HEK293 (cell line): ENCODE measurements at regions not wholly inside any gene's neighbourhood (a gene's known extent, or its start where the extent isn't known, plus 50 kb on each side); places are given as distances from the start of the nearest gene placed in this dataset.

Experiments used
- CTCF ChIA-PET: fragments of 350-600 bp; formaldehyde crosslinking; extraction: SDS; loops from one replicate; lab custom pipeline; 2021; ENCODE audit warnings: antibody characterized with exemption; lab: Yijun Ruan, JAX
- POLR2A ChIA-PET: fragments of 300-600 bp; formaldehyde crosslinking; extraction: SDS; loops from one replicate; lab custom pipeline; 2020; ENCODE audit warnings: antibody characterized with exemption, inconsistent platforms; lab: Yijun Ruan, JAX
- H3K27ac ChIP-seq: fragments of 200-500 bp; sonication (Bioruptor generic); 2 replicates; pipeline ENCODE4 v1.5.1; 2014; ENCODE audit warnings: low read depth, low read length, control low read depth, inconsistent platforms; ENCODE audit errors: extremely low read depth
- H3K36me3 ChIP-seq, 2 experiments: fragments of 200-500 bp in 1 of 2; sonication (Bioruptor generic) in 1 of 2; 1 replicate in 1 of 2; 2 replicates in 1 of 2; pipeline ENCODE4 v1.5.1; 2014 to 2017; ENCODE audit warnings: inconsistent platforms in 2 of 2, low read length in 2 of 2; ENCODE audit not compliant: control insufficient read depth in 2 of 2, insufficient read depth in 1 of 2
- H3K4me1 ChIP-seq: fragments of 200-500 bp; sonication (Bioruptor generic); 2 replicates; pipeline ENCODE4 v1.5.1; 2014; ENCODE audit warnings: mild to moderate bottlenecking, low read length, inconsistent platforms; ENCODE audit not compliant: control insufficient read depth, insufficient read depth
- H3K4me3 ChIP-seq: 2 replicates; pipeline ENCODE4 v1.5.1; 2011; ENCODE audit warnings: low read depth, mild to moderate bottlenecking, control low read depth, low read length, moderate library complexity
- H3K9me3 ChIP-seq: fragments of 200-500 bp; sonication (Bioruptor generic); 2 replicates; pipeline ENCODE4 v1.5.1; 2014; ENCODE audit warnings: low read depth, low read length, inconsistent platforms; ENCODE audit not compliant: control insufficient read depth, insufficient read depth
- HOXA7 ChIP-seq: sonication (generic); formaldehyde crosslinking; IDR thresholded peaks from 2 replicates; pipeline ENCODE4 v1.8.1; 2022; ENCODE audit warnings: missing genetic modification reagents, borderline replicate concordance
- KLF10 ChIP-seq: fragments of 450-650 bp; IDR thresholded peaks from 2 replicates; pipeline ENCODE4 v1.5.1; 2018; ENCODE audit warnings: missing biosample characterization, mild to moderate bottlenecking, missing genetic modification characterization
- PRDM10 ChIP-seq: fragments of 450-650 bp; formaldehyde crosslinking; IDR thresholded peaks from 2 replicates; pipeline ENCODE4 v1.5.1; 2016; ENCODE audit warnings: missing biosample characterization, missing genetic modification characterization
- SP3 ChIP-seq: fragments of 450-650 bp; formaldehyde crosslinking; IDR thresholded peaks from 2 replicates; pipeline ENCODE4 v1.5.1; 2016; ENCODE audit warnings: missing biosample characterization, missing genetic modification characterization
- WT1 ChIP-seq: fragments of 450-650 bp; formaldehyde crosslinking; IDR thresholded peaks from 2 replicates; pipeline ENCODE4 v1.5.1; 2016; ENCODE audit warnings: missing biosample characterization, missing genetic modification characterization
- YY2 ChIP-seq: fragments of 450-650 bp; formaldehyde crosslinking; IDR thresholded peaks from 2 replicates; pipeline ENCODE4 v1.5.1; 2016; ENCODE audit warnings: missing biosample characterization, missing genetic modification characterization
- ZNF138 ChIP-seq: fragments of 450-650 bp; formaldehyde crosslinking; IDR thresholded peaks from 2 replicates; pipeline ENCODE4 v1.5.1; 2016; ENCODE audit warnings: missing biosample characterization, missing genetic modification characterization, borderline replicate concordance
- ZNF140 ChIP-seq: fragments of 450-650 bp; formaldehyde crosslinking; IDR thresholded peaks from 2 replicates; pipeline ENCODE4 v1.5.1; 2016; ENCODE audit warnings: missing biosample characterization, missing genetic modification characterization
- ZNF280C ChIP-seq: fragments of 450-650 bp; formaldehyde crosslinking; IDR thresholded peaks from 2 replicates; pipeline ENCODE4 v1.5.1; 2016; ENCODE audit warnings: missing biosample characterization, missing genetic modification characterization
- ZNF530 ChIP-seq: fragments of 450-650 bp; formaldehyde crosslinking; IDR thresholded peaks from 2 replicates; pipeline ENCODE4 v1.5.1; 2016; ENCODE audit warnings: low read depth, missing biosample characterization, missing genetic modification characterization
- ZNF544 ChIP-seq: fragments of 450-650 bp; formaldehyde crosslinking; IDR thresholded peaks from 2 replicates; pipeline ENCODE4 v1.5.0; 2017; ENCODE audit warnings: missing biosample characterization, missing genetic modification characterization
- ZNF549 ChIP-seq: fragments of 450-650 bp; IDR thresholded peaks from 2 replicates; pipeline ENCODE4 v1.5.1; 2018; ENCODE audit warnings: missing biosample characterization, missing genetic modification characterization, mild to moderate bottlenecking, inconsistent platforms, moderate library complexity
- ZNF596 ChIP-seq: fragments of 450-650 bp; IDR thresholded peaks from 2 replicates; pipeline ENCODE4 v1.5.0; 2018; ENCODE audit warnings: missing biosample characterization, mild to moderate bottlenecking, missing genetic modification characterization, moderate library complexity
- ZNF600 ChIP-seq: fragments of 450-650 bp; formaldehyde crosslinking; IDR thresholded peaks from 2 replicates; pipeline ENCODE4 v1.5.1; 2016; ENCODE audit warnings: missing biosample characterization, missing genetic modification characterization
- ZNF664 ChIP-seq: fragments of 450-650 bp; formaldehyde crosslinking; IDR thresholded peaks from 2 replicates; pipeline ENCODE4 v1.5.1; 2016; ENCODE audit warnings: missing biosample characterization, missing genetic modification characterization

- H3K27ac ChIP-seq, result no peak overlapping the region
Observed at GRCh38 chr19:30865511-30865910, 483.7 kb downstream of the TSHZ3 start.

GRCh38 chr19:30864391-30865215 is 484.6 kb downstream of the TSHZ3 start:
- ChIA-PET CTCF (interaction anchor here (0.5 kb wide), 1 partner anchor 585 kb away, joined by 5 read pairs; no protein-coding TSS in a partner anchor), POLR2A (no interaction called here)
- Histone ChIP-seq H3K36me3 (no peaks in the 10 kb centered on the region), H3K4me3 (no peak overlapping the region), H3K27ac (no peak overlapping the region), H3K9me3 (peaks cover 13% of the 10 kb centered on the region)
- TF ChIP-seq ZNF530 (tag by site-specific recombination) (no peak), ZNF600 (tag by site-specific recombination) (no peak), PRDM10 (tag by site-specific recombination) (no peak), HOXA7 (no peak), ZNF544 (tag by site-specific recombination) (no peak), SP3 (tag by site-specific recombination) (no peak), ZNF280C (tag by site-specific recombination) (no peak)
- TF ChIP-seq, all 188 proteins: peak for 0
- no peaks in the 10 kb centered on the region for H3K4me1 ChIP-seq

More at GRCh38 chr19:30865511-30865910, 483.7 kb downstream of the TSHZ3 start:
- peaks cover 10% of the 10 kb centered on the region for H3K9me3 ChIP-seq
- ChIA-PET CTCF (interaction anchor here (0.5 to 0.6 kb wide), 2 partner anchors 18 to 696 kb away, joined by 3 to 4 read pairs; no protein-coding TSS in a partner anchor), POLR2A (no interaction called here)
- H3K4me1 ChIP-seq, result peaks cover under 1% of the 10 kb centered on the region
- no peaks in the 10 kb centered on the region for H3K36me3 ChIP-seq
- TF ChIP-seq WT1 (tag by site-specific recombination), result no peak
- H3K4me3 ChIP-seq, result no peak overlapping the region

GRCh38 chr19:30862876-30863275 is 486.4 kb downstream of the TSHZ3 start:
- H3K9me3 ChIP-seq, result peaks cover 11% of the 10 kb centered on the region
- H3K27ac ChIP-seq, result no peak overlapping the region
- no peaks in the 10 kb centered on the region for H3K4me1 ChIP-seq
- no peak overlapping the region for H3K4me3 ChIP-seq
- ChIA-PET POLR2A (no interaction called here), CTCF (no interaction called here)
- no peaks in the 10 kb centered on the region for H3K36me3 ChIP-seq
- TF ChIP-seq ZNF549 (tag by site-specific recombination), result no peak
- TF ChIP-seq ZNF596 (tag by site-specific recombination), result no peak
- TF ChIP-seq KLF10 (tag by site-specific recombination), result no peak
- no peak for TF ChIP-seq YY2 (tag by site-specific recombination)
- no peak for TF ChIP-seq ZNF140 (tag by site-specific recombination)
- TF ChIP-seq ZNF138 (tag by site-specific recombination), result no peak
- TF ChIP-seq ZNF664 (tag by site-specific recombination), result no peak
